HG03280 (cell line): ENCODE measurements at regions not wholly inside any gene's neighbourhood (a gene's known extent, or its start where the extent isn't known, plus 50 kb on each side); places are given as distances from the start of the nearest gene placed in this dataset.
A peak's percentile ranks its signal among the peaks of the same experiment; 100 is the strongest.
"Not testable (repeated sequence)": the region's sequence is repeated elsewhere in the genome, so short reads cannot be mapped to it uniquely, and the experiment has no call there.

Source experiments
- ATAC-seq: cut with Tn5 transposase; IDR thresholded peaks from one replicate; pipeline ENCODE4 v1.9.1; 2021; ENCODE audit warnings: mild to moderate bottlenecking, moderate library complexity; ENCODE audit not compliant: unreplicated experiment

- not testable (repeated sequence) for ATAC-seq
Measured at GRCh38 chr4:154907345-154908045, 126.4 kb downstream of the RBM46 start.

GRCh38 chr4:154908168-154908567 lies 127.1 kb downstream of the RBM46 start:
- ATAC-seq, result no peak

GRCh38 chr4:154911097-154911496 lies 130.0 kb downstream of the RBM46 start:
- no peak for ATAC-seq

- ATAC-seq, result no peak
Measured at GRCh38 chr4:154911608-154912098, 130.6 kb downstream of the RBM46 start.

GRCh38 chr4:154916068-154916467 lies 135.0 kb downstream of the RBM46 start:
- ATAC-seq, result no peak

- no peak for ATAC-seq
Measured at GRCh38 chr4:154927126-154927680, 146.1 kb downstream of the RBM46 start.

- ATAC-seq, result no peak
Measured at GRCh38 chr4:154928640-154929257, 147.7 kb downstream of the RBM46 start.

- ATAC-seq, result no peak
Measured at GRCh38 chr4:154936873-154937272, 155.8 kb downstream of the RBM46 start.

- no peak for ATAC-seq
Measured at GRCh38 chr4:154939851-154940250, 158.8 kb downstream of the RBM46 start.

- no peak for ATAC-seq
Measured at GRCh38 chr4:154942176-154942575, 161.1 kb downstream of the RBM46 start.

GRCh38 chr4:154944996-154945395 lies 163.9 kb downstream of the RBM46 start:
- no peak for ATAC-seq

- no peak for ATAC-seq
Measured at GRCh38 chr4:154946113-154946512, 165.0 kb downstream of the RBM46 start.

- no peak for ATAC-seq
Measured at GRCh38 chr4:154953691-154954090, 172.6 kb downstream of the RBM46 start.

GRCh38 chr4:154954117-154954516 lies 173.0 kb downstream of the RBM46 start:
- no peak for ATAC-seq

- ATAC-seq, result no peak
Measured at GRCh38 chr4:154958121-154958520, 177.0 kb downstream of the RBM46 start.

GRCh38 chr4:154958621-154959358 lies 177.7 kb downstream of the RBM46 start:
- ATAC-seq, result no peak

GRCh38 chr4:154959756-154960155 lies 178.7 kb downstream of the RBM46 start:
- no peak for ATAC-seq

- no peak for ATAC-seq
Measured at GRCh38 chr4:154960476-154960875, 179.4 kb downstream of the RBM46 start.

- ATAC-seq, result peak; percentile 94
Measured at GRCh38 chr4:154961263-154961662, 180.2 kb downstream of the RBM46 start.

GRCh38 chr4:154973244-154974035 lies 192.4 kb downstream of the RBM46 start:
- ATAC-seq, result no peak

- ATAC-seq, result no peak
Measured at GRCh38 chr4:154977228-154977627, 196.2 kb downstream of the RBM46 start.
